Subcutaneous abdominal adipose tissue (tissue), 5 donors: ENCODE measurements at regions not wholly inside any gene's neighbourhood (a gene's known extent, or its start where the extent isn't known, plus 50 kb on each side); places are given as distances from the start of the nearest gene placed in this dataset.

ENCODE experiments used
- H3K27ac ChIP-seq: one replicate; pipeline ENCODE4 v1.7.0; 2013; ENCODE audit warnings: low read depth, mild to moderate bottlenecking, inconsistent platforms, low read length, moderate library complexity
- H3K27me3 ChIP-seq, 5 donors: one replicate each; pipeline ENCODE4 v1.7.0; 2013; ENCODE audit warnings: low read length in 5 of 5, inconsistent platforms in 1 of 5; ENCODE audit not compliant: control insufficient read depth in 5 of 5, insufficient read depth in 4 of 5
- H3K36me3 ChIP-seq, 5 donors: one replicate each; pipeline ENCODE4 v1.7.0; 2013; ENCODE audit warnings: low read length in 5 of 5; ENCODE audit not compliant: control insufficient read depth in 5 of 5, insufficient read depth in 5 of 5
- H3K4me1 ChIP-seq, 5 donors: one replicate each; pipeline ENCODE4 v1.7.0; 2013; ENCODE audit warnings: low read length in 5 of 5, mild to moderate bottlenecking in 3 of 5, moderate library complexity in 1 of 5; ENCODE audit not compliant: control insufficient read depth in 5 of 5, insufficient read depth in 5 of 5
- H3K4me3 ChIP-seq, 5 donors: one replicate each; pipeline ENCODE4 v1.7.0; 2013; ENCODE audit warnings: low read length in 5 of 5, low read depth in 1 of 5
- H3K9ac ChIP-seq, 5 donors: one replicate each; pipeline ENCODE4 v1.7.0; 2013; ENCODE audit warnings: low read length in 5 of 5, mild to moderate bottlenecking in 4 of 5, moderate library complexity in 3 of 5
- H3K9me3 ChIP-seq, 5 donors: one replicate each; pipeline ENCODE4 v1.7.0; 2013; ENCODE audit warnings: low read length in 5 of 5; ENCODE audit not compliant: control insufficient read depth in 5 of 5
- donor health status: healthy.
- donor health status: healthy.
- donor health status: healthy.
- donor health status: healthy.
- donor health status: healthy.

DNA sequence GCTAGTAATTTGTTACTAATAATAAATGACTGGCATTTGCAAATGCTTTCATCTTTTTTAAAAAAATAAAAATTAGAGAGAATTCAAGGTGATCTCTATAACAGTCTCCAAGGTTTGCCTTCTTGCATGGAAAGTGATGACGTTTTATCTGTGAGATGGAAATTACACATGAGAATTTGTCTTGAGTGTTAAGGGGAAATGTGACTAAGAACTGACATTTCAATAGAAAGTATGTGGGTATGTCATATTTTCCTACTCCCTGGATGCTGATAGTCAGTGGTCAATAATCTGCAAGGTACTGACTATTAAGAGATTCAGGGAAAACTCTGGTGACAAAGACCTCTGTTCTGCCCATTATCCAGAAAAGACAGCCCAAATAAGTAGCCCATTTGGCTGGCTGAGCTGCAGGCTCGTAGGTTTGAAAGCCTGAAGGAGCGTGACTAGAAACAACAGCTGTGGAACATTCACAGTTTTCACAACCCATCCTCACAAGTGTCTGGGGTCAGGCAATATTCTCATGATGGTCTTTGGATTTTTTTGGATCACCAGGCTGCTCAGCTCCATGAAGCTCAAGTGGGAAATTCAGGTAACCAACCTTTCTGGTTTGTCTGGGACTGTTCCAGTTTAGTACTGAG, 49.7 kb upstream of the WSCD1 start:
- H3K27me3 ChIP-seq = peaks cover 0 to 9% (median 3%) of the 10 kb centered on the region in 5 donors
- no peaks in the 10 kb centered on the region for H3K9me3 ChIP-seq
- H3K4me3 ChIP-seq = no peak overlapping the region
- H3K36me3 ChIP-seq = no peaks in the 10 kb centered on the region
- no peak overlapping the region for H3K27ac ChIP-seq
- no peaks in the 10 kb centered on the region for H3K4me1 ChIP-seq
- no peak overlapping the region for H3K9ac ChIP-seq
